Stimulated activated CD8-positive, alpha-beta memory T cell treated with anti-CD3 and anti-CD28 coated beads, Interleukin-4, amount 100 ng/mL, for 4 hours (primary cell): ENCODE measurements at regions not wholly inside any gene's neighbourhood (a gene's known extent, or its start where the extent isn't known, plus 50 kb on each side); places are given as distances from the start of the nearest gene placed in this dataset.
A peak's percentile ranks its signal among the peaks of the same experiment; 100 is the strongest.

Experiments
- DNase-seq, 2 donors: peaks; one replicate each; pipeline ENCODE4 v3.0.0-alpha.2; 2020; ENCODE audit warnings: low read depth in 2 of 2, low spot score in 1 of 2

DNA sequence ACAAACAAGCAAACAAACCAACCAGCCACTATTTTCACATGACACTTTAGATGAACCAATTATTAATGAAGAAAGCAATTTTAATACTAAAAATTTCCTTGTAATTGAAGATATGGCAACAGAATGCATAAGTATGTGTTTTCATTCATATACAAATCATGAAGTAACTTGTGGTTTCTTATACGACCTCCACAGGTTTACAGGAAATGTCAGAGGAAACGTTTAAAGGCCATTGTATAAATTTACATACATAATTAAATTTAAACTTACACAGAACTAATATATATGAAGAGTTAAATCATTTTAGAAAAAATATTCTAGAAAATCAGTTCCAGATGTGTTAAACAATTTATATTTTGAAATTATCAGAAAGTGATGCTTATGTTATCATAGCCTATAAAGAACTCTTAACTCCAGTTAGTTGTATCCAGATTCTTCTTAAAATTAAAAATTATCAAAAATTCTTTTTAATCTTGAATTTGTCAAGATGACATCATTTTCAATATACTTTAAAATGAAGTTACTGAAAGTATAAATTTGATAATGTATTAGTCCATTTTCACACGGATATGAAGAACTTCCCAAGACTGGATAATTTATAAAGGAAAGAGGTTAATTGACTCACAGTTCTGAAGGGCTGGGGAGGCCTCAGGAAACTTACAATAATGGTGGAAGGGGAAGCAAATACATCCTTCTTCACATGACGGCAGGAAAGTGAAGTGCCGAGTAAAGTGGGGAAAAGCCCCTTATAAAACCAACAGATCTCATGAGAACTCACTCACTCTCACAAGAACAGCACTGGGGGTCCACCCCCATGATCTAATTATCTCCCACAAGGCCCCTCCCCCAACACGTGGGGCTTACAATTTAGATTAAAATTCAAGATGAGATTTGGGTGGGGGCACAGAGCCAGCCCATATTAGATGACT is 192.0 kb downstream of the PIK3R1 start:
- DNase-seq = no peak

DNA sequence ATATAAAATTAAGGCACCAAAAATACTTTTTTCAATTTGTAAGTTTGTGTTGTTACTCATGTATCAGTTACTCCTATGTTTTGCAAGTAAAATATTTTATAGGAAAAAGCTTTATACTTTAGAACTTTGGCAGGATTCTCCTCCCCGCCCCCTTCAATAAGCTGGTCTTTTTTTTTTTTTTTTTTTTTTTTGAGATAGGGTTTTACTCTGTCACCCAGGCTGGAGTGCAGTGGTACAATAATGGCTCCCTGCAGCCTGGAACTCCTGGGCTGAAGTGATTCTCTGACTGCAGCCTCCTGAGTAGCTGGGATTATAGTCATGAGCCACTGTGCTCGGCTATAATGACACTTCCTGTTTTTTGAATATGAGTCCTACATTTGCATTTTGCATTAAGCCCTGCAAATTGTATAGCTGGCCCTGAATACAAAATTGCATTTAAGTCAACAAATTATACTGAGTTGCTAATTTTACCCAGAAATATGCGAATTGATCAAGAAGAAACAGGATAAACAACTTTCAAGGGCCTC is 192.9 kb downstream of the PIK3R1 start:
- DNase-seq = no peak

DNA sequence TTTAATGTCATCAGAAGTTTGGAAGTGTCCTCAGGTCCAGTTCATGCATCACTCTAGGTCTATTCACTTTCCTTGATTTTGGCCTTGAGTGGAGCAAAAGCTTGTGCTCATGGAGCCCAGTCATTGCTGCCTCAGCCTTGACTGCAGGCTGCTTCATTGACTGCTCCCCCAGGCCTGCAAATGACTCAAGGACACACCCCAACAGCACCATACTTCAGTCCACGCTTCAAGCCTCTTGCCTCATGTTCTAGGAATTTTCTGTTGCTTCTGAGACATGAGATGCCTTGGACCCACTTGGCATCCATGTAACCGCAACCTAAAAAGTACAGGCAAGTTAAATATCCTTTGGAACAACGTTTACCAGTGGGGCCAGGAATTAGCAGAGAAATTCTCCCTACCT is 193.7 kb downstream of the PIK3R1 start:
- DNase-seq = no peak

DNA sequence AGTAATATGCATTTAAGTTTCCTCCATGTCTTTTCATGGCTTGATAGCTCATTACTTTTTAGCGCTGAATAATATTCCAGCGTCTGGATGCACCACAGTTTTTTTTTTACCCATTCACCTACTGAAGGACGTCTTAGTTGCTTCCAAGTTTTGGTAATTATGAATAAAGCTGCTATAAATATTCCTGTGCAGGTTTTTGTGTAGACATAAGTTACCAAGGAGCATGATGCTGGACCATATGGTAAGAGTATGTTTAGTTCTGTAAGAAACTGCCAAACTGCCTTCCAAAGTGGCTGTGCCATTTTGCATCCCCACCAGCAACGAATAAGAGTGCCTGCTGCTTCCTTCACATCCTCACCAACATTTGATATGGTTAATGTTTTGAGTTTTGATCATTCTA is 195.6 kb downstream of the PIK3R1 start:
- DNase-seq = no peak

- DNase-seq = no peak
These were observed 199.9 kb downstream of the PIK3R1 start for GRCh38 chr5:68415177-68416085.

- DNase-seq = no peak
These were observed 201.2 kb downstream of the PIK3R1 start for GRCh38 chr5:68416714-68417113.

DNA sequence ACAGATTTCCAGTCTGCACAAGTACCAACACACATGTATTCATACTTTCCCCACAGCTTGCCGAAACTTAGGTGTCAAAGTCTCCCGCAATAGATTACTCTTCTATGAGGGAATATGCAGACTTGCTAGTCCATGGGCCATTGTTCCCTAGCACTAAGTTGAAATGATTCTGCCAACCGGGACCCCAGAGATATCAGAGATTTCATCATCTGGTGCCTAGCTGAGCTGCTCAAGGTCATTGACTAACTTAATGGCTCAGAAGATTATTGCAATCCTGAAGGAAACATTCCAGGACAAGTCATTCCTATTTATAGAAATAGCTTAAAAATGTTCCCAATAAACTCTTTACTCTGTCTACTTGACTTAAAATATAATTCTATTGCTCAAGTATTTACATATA is 202.6 kb downstream of the PIK3R1 start:
- DNase-seq = no peak

DNA sequence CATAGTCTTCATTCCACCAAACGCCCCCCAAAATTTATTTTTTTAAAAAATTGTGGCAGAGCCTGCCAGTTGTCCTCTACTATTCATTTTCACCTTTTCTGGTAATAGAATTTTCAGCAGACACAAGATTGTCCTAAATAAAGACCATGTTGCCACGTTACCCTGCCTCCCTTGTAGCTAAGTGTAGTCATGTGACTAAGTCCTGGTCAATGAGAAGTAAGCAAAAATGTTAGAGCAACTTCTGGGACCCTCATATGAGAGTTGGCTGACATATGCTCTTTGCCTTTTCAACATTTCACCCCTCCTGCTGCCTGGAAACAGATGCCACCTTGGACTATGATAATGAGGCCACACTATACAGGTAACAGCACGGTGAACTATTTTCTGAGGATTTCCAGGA is 203.1 kb downstream of the PIK3R1 start:
- DNase-seq = no peak

- DNase-seq = no peak
These were observed 203.6 kb downstream of the PIK3R1 start for GRCh38 chr5:68419081-68419636.

- no peak for DNase-seq
These were observed 204.3 kb downstream of the PIK3R1 start for GRCh38 chr5:68419637-68420452.

DNA sequence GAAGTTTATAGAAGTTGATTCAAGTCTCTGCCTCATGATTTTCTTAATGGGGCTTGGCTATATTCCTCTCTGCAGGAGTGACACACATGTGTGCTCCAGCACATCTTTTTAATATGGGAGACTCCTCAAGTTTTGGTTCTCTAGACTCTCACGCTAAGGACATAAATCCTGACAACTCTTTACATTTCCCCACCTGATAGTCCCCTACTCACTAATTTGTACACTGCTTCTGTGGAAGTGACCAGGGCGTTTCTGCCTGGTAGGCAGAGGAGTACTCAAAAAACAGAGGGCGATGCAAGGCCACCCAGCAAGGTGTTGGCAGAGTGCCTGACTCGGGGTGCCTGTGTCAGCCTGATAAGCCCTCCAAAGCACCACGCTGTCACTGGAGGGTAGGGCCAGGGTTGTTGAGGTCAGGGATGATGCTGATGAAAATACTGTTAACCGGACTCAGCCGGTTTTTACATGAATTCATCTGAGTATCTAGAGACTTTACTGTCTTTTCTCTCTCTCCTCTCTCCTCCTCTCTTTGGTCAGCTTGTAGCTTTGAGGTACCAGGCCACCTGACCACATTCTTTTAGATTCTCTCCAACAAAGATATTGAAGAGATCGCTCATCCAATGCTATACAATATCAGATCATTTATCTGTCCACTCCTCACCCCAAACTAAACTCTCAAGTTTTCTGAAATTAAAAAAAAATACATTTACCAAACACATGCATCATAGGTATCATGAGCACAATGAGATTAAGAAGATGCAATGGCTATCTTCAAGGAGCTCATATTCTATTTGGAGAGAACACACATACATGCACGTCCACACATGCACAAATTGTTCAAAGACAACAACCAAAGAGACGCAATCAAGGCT is 205.2 kb downstream of the PIK3R1 start:
- no peak for DNase-seq

- DNase-seq = no peak
These were observed 206.1 kb downstream of the PIK3R1 start for GRCh38 chr5:68421485-68422220.

GRCh38 chr5:68423154-68423811 is 207.7 kb downstream of the PIK3R1 start:
- no peak for DNase-seq

DNA sequence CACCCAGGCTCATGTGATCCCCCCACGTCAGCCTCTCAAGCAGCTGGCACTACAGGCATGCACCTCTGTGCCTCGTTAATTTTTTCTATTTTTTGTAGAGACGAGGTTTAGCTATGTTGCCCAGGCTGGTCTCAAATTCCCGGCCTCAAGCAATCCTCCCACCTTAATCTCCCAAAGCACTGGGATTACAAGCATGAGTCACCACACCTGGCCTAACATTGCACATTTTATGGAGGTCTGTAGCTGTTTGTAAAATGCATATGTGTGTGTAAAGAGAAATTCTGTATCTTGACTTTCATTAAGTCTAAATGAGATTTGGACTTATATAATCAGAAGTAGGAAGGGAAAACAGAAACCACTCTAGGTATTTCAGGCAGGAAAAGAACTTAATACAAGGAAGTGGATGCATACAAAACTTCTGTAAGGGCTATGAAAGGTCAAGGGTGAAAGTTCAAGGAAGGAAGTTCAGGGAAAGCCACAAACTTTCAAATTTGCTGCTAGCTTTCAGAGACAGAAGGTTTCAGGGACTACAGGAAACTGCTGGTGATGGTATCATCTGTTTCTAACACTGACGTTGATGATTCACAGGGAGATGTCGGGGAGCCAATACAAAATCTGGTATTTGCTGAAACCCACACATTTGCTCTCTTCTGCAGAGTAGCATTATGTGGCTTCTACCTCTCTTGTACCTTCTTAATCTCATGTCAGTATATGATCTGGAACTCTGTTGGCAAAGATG is 209.4 kb downstream of the PIK3R1 start:
- peak in 1 of 2 donors; percentile 13 for DNase-seq

GRCh38 chr5:68426586-68426985 is 211.0 kb downstream of the PIK3R1 start:
- DNase-seq = no peak

DNA sequence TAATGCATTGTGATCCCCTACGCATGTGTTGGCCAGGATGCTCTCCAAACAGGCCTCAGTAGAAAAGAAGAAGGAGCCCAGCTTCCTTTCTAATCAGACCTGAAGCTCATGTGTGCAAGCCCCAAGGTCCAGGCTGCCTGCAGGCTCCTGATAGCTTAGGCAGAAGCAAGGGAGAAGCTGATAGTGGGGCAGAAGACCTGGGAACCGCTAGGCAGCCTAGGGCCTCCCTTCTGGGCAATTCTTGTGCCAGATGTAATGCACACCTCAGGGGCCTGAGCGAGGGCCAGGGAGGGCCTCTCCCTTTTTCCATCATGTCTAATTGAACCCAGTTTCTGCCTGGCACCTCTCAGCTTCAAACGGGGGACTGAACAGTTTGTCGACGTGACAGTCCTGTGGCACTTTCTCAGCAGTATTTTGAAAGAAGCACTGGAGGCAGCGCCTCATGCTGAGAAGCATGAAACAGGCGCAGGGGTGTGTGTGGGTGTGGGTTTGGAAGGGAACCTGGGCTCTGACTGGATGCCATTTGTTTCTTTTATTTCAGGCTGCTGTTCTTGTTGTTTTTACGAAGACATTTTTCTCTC is 212.8 kb downstream of the PIK3R1 start:
- no peak for DNase-seq

DNA sequence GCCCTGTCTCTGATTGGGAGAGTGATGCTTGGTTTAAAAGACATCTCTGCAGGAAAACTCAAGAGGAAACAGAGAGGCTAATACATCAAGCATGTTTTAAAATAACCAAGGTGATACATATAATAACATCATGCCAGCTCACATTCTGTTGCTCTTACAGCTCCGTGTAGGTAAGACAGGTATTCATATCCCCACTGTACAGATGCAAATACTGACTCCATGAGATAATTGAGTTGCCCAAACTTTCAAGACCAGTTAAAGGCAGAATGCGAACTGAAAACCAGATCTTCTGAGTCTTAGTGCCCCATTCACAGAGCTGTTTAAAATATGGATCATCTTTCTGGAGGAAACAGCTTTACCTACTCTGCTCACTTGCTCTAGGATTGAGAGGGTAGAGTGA is 214.0 kb downstream of the PIK3R1 start:
- no peak for DNase-seq
